HUDEP-2 (cell line): ENCODE measurements at regions not wholly inside any gene's neighbourhood (a gene's known extent, or its start where the extent isn't known, plus 50 kb on each side); places are given as distances from the start of the nearest gene placed in this dataset.
A peak's percentile ranks its signal among the peaks of the same experiment; 100 is the strongest.
"Not testable (repeated sequence)": the region's sequence is repeated elsewhere in the genome, so short reads cannot be mapped to it uniquely, and the experiment has no call there.

Experiments
- DNase-seq, 76 experiments: peaks; one replicate each; lab custom pipeline; 2025; ENCODE audit not compliant: unreplicated experiment in 76 of 76; lab: John Stamatoyannopoulos, UW

- DNase-seq: no peak
These were observed 54.0 kb downstream of the MAP10 start for GRCh38 chr1:232859216-232859615.

GRCh38 chr1:232861107-232861506 lies 55.9 kb downstream of the MAP10 start:
- no peak for DNase-seq

DNA sequence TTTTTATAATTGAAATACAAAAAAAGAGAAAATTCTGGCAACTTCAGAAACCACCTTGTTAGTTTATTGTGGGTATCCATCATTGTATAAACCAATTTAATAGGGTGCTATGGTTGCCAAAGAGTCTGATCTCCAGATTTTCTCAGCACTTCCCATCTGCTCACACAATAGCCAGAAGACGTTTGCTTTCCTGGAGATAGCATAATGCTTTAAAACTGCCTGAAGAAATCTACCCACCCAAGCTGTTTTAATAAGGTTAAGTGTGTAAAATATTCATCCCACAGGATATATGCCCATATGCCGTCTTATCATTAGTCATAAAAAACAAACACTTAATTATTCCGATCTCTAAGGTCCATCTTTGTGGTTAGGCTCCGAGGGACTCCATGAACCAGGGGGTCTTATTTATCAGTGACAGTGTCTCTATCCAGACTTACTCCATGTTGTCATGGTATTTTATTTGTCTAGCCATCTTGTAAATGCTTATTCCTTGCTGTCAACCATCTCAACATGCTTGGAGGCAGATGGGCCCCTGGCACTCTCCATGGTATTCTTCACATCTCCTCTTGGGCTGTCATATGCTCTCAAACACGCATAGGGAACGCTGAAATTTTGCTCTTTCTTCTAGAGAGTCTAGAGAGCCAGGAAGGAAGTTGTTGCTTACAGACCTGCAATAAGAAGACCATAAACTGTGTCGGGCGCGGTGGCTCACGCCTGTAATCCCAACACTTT lies 58.5 kb downstream of the MAP10 start:
- no peak for DNase-seq

GRCh38 chr1:232865102-232865931 lies 60.1 kb downstream of the MAP10 start:
- no peak for DNase-seq

DNA sequence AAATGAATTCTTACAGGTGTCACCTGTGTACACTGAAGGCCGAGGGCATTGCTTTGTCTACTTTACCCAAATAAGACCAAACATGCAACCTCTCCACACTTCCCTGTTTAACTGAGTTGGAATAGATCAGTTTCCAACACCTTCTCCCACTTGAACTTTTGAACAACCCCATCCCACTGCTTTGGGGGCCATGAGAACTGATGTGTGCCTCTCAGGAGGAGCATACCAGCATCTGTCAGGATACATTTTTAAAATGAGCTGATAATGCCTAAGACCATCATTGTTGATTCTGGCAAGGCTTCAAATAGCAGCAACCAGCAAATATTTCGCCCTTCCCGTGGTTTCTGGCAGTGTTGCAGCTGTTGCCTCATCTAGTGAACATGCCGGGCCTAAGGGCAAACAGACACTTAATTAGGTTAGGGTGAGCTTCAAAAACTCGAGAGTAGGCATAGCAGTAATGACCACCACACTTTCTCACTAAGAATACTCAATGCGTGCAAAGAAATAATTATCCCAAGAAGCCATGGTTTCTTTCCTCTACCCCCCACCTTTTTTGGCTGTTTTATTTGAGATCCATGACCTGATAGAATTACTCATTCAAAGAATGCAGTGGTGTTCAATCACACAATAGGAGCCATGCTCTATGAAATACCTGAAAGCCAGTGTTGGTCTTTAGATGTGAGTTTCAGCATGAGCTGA lies 63.7 kb downstream of the MAP10 start:
- DNase-seq: no peak

DNA sequence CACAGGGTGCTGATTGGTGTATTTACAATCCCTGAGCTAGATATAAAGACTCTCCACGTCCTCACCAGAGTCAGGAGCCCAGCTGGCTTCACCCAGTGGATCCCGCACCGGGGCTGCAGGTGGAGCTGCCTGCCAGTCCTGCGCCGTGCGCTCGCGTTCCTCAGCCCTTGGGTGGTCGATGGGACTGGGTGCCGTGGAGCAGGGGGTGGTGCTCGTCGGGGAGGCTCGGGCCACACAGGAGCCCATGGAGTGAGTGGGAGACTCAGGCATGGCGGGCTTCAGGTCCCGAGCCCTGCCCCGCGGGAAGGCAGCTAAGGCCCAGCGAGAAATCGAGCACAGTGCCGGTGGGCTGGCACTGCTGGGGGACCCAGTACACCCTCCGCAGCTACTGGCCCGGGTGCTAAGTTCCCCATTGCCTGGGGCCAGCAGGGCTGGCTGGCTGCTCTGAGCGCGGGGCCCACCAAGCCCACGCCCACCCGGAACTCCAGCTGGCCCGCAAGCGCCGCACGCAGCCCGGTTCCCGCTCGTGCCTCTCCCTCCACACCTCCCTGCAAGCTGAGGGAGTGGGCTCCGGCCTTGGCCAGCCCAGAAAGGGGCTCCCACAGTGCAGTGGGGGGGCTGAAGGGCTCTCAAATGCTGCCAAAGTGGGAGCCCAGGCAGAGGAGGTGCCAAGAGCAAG lies 66.2 kb downstream of the MAP10 start:
- not testable (repeated sequence) for DNase-seq

- DNase-seq: no peak
These were observed 67.1 kb downstream of the MAP10 start for GRCh38 chr1:232872284-232872683.

GRCh38 chr1:232872738-232873137 lies 67.5 kb downstream of the MAP10 start:
- no peak for DNase-seq

- no peak for DNase-seq
These were observed 68.2 kb downstream of the MAP10 start for GRCh38 chr1:232873412-232873811.

- DNase-seq: no peak
These were observed 68.7 kb downstream of the MAP10 start for GRCh38 chr1:232873931-232874330.

GRCh38 chr1:232875536-232875935 lies 70.3 kb downstream of the MAP10 start:
- DNase-seq: no peak

DNA sequence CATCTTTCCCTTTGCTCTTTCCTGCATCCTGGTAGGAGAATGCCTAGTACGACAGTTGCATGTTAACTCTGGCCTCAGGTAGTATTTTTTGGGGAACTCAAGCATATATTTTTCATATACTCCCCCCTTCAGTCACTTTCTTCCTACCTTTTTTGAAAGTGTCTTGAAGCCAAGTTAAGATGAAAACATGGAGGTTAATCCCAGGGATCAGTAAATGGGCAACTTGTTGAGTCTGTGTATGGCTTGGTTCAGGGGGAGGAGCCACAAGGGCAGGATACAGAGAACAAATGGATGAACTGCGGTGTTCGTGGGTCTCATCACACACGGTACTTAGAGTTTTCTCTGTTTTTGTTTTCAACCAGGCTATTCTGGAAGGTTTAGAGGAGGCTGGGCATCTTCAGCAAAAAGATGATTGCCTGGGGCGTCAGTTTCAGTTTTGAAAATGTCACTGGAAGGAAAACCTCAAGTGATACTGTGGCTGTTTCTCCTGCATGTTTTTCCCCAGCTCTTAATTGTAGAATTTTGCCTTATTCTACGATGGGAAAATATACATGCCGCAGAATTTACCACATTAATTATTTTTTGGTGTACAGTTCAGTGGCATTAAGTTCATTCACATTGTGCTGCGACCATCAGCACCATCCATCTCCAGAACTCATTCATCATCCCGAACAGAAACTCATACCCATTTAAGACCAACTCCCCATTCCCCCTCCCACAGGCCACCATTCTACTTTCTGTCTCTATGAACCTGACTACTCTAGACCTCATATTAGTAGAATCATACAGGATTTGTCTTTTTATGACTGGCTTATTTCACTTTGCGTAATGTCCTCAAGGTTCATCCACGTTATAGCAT lies 71.5 kb downstream of the MAP10 start:
- DNase-seq: no peak

- no peak for DNase-seq
These were observed 72.3 kb downstream of the MAP10 start for GRCh38 chr1:232877365-232878028.

GRCh38 chr1:232878086-232878485 lies 72.3 kb upstream of the NTPCR start:
- no peak for DNase-seq

GRCh38 chr1:232880354-232880753 lies 70.1 kb upstream of the NTPCR start:
- DNase-seq: peak in 4 of 76 experiments; percentile 1 to 6 (median 2)

- no peak for DNase-seq
These were observed 66.3 kb upstream of the NTPCR start for GRCh38 chr1:232883992-232884661.

DNA sequence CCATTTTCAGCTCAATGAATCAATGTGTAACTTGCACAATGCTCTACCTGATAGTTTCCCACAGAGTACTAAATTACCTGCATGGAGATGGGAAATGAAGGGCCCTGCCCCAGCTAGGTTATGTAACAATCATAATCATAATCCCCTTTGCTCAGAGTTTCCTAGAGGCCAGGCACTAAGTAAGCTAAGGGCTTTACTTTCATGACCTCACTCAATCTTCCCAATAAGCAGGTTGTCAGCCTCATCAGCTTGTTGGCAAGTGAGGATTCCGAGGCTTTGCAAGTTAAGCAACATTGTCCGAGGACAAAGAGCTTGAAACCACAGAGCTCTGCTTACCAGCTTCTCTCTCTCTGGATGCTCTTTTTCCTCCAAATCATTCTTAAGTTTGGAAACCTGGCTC lies 64.1 kb upstream of the NTPCR start:
- DNase-seq: no peak

GRCh38 chr1:232890340-232890943 lies 60.0 kb upstream of the NTPCR start:
- no peak for DNase-seq
